OCI-LY7 (cell line): ENCODE measurements at regions not wholly inside any gene's neighbourhood (a gene's known extent, or its start where the extent isn't known, plus 50 kb on each side); places are given as distances from the start of the nearest gene placed in this dataset.

Experiments
- BruUV-seq: library from RNA; stranded (reverse); fragments of 400-500 nt; replicated peaks from 2 replicates; lab custom pipeline; 2021; lab: Mats Ljungman, UMichigan
- CTCF ChIA-PET: fragments of 300-600 bp; sonication (Branson Sonifier 250); formaldehyde crosslinking; loops from one replicate; lab custom pipeline; 2022; ENCODE audit warnings: antibody characterized with exemption; ENCODE audit not compliant: unreplicated experiment; lab: Charles Lee
- POLR2A ChIA-PET: fragments of 300-600 bp; sonication (Branson Sonifier 250); formaldehyde crosslinking; loops from one replicate; lab custom pipeline; 2022; ENCODE audit warnings: antibody characterized with exemption; lab: Charles Lee
- DNase-seq: peaks from one replicate; pipeline ENCODE4 v3.0.0-alpha.2; 2015; ENCODE audit warnings: low spot score
- H2AFZ ChIP-seq: fragments of 200-600 bp; sonication (generic), shearing (Covaris generic); 2 replicates; pipeline ENCODE4 v1.6.1; 2014; ENCODE audit warnings: mild to moderate bottlenecking, antibody characterized with exemption, low read length, moderate library complexity
- H3K27ac ChIP-seq: fragments of 200-600 bp; sonication (generic); 2 replicates; pipeline ENCODE4 v1.5.1; 2014; ENCODE audit warnings: mixed run types, low read depth, mild to moderate bottlenecking, moderate library complexity, low read length, inconsistent platforms; ENCODE audit not compliant: poor library complexity, severe bottlenecking
- H3K36me3 ChIP-seq: fragments of 200-600 bp; sonication (generic); 2 replicates; pipeline ENCODE4 v1.6.1; 2014; ENCODE audit warnings: mild to moderate bottlenecking, antibody characterized with exemption, low read length, moderate library complexity, mixed read lengths; ENCODE audit not compliant: insufficient read depth
- H3K4me1 ChIP-seq: fragments of 200-600 bp; sonication (generic); 2 replicates; pipeline ENCODE4 v1.5.1; 2014; ENCODE audit warnings: mild to moderate bottlenecking, low read length; ENCODE audit not compliant: insufficient read depth, poor library complexity, severe bottlenecking
- H3K4me2 ChIP-seq: fragments of 200-600 bp; sonication (generic); 2 replicates; pipeline ENCODE4 v1.6.1; 2014; ENCODE audit warnings: mild to moderate bottlenecking, low read length
- H3K4me3 ChIP-seq: fragments of 200-600 bp; sonication (generic); 2 replicates; pipeline ENCODE4 v1.5.1; 2014; ENCODE audit warnings: mild to moderate bottlenecking, low read depth, low read length; ENCODE audit not compliant: poor library complexity, severe bottlenecking
- H3K79me2 ChIP-seq: fragments of 200-600 bp; sonication (generic); 2 replicates; pipeline ENCODE4 v1.6.1; 2016; ENCODE audit warnings: low read depth, mild to moderate bottlenecking, low read length, moderate library complexity, mixed read lengths; ENCODE audit not compliant: insufficient read depth
- H3K9me2 ChIP-seq: fragments of 200-600 bp; sonication (generic); 2 replicates; pipeline ENCODE4 v1.6.1; 2016; ENCODE audit warnings: mild to moderate bottlenecking, low read length, mixed read lengths; ENCODE audit not compliant: insufficient read depth
- H3K9me3 ChIP-seq: fragments of 200-600 bp; sonication (generic); 2 replicates; pipeline ENCODE4 v1.6.1; 2014; ENCODE audit warnings: mild to moderate bottlenecking, mixed run types, low read length, mixed read lengths
- H4K20me1 ChIP-seq: fragments of 200-600 bp; sonication (generic); 2 replicates; pipeline ENCODE4 v1.6.1; 2014; ENCODE audit warnings: mild to moderate bottlenecking, antibody characterized with exemption, low read length, moderate library complexity, mixed read lengths; ENCODE audit not compliant: insufficient read depth
- CTCF ChIP-seq: fragments of 200-600 bp; sonication (generic); conservative IDR thresholded peaks from 2 replicates; pipeline ENCODE4 v1.5.1; 2014; ENCODE audit warnings: mild to moderate bottlenecking, antibody characterized with exemption, low read length, moderate library complexity, mixed read lengths
- EZH2phosphoT487 ChIP-seq: fragments of 200-600 bp; sonication (generic); IDR thresholded peaks from 2 replicates; pipeline ENCODE4 v1.6.1; 2018; ENCODE audit warnings: low read depth, borderline replicate concordance, mild to moderate bottlenecking, mixed run types, antibody characterized with exemption, low read length, moderate library complexity, mixed read lengths
- intact Hi-C: fragments of 100-400 bp; cut with micrococcal nuclease; formaldehyde crosslinking; loops from one replicate; pipeline ENCODE4 v1.10.0; 2022; ENCODE audit not compliant: unreplicated experiment

GRCh38 chr14:53606203-53606602 is 350.4 kb downstream of the BMP4 start:
- no peaks in the 10 kb centered on the region for H3K79me2 ChIP-seq
- ChIA-PET CTCF (no interaction called here), POLR2A (interaction anchor here (1.2 to 1.3 kb wide), 2 partner anchors 13 to 65 kb away, joined by 3 to 4 read pairs; no protein-coding TSS in a partner anchor)
- H3K4me2 ChIP-seq: no peak overlapping the region
- H3K27ac ChIP-seq: no peak overlapping the region
- no peaks in the 10 kb centered on the region for H3K36me3 ChIP-seq
- H3K4me1 ChIP-seq: peaks cover 50% of the 10 kb centered on the region
- DNase-seq: no peak
- no peak for TF ChIP-seq EZH2phosphoT487
- no peak for TF ChIP-seq CTCF
- no peaks in the 10 kb centered on the region for H3K9me3 ChIP-seq
- no peak overlapping the region for H2AFZ ChIP-seq
- H3K4me3 ChIP-seq: no peak overlapping the region
- H4K20me1 ChIP-seq: no peaks in the 10 kb centered on the region
- H3K9me2 ChIP-seq: no peaks in the 10 kb centered on the region
- no TSS peak for BruUV-seq
- intact Hi-C loops: no loop called here

- TF ChIP-seq EZH2phosphoT487: no peak
- no peak for TF ChIP-seq CTCF
- Histone ChIP-seq H2AFZ (no peak overlapping the region), H4K20me1 (no peaks in the 10 kb centered on the region), H3K4me2 (no peak overlapping the region), H3K79me2 (no peaks in the 10 kb centered on the region), H3K4me3 (no peak overlapping the region), H3K9me2 (no peaks in the 10 kb centered on the region), H3K9me3 (no peaks in the 10 kb centered on the region), H3K4me1 (peaks cover 46% of the 10 kb centered on the region), H3K27ac (no peak overlapping the region), H3K36me3 (no peaks in the 10 kb centered on the region)
- no peak for DNase-seq
- POLR2A ChIA-PET: interaction anchor here (1.3 kb wide), 1 partner anchor 13 kb away, joined by 4 read pairs; no protein-coding TSS in a partner anchor
- BruUV-seq: no TSS peak
- CTCF ChIA-PET: no interaction called here
- intact Hi-C loops: no loop called here
Observed at GRCh38 chr14:53605562-53605961, 351.1 kb downstream of the BMP4 start.

- DNase-seq: peak; percentile 49
- Histone ChIP-seq H4K20me1 (no peaks in the 10 kb centered on the region), H3K9me3 (no peaks in the 10 kb centered on the region), H3K4me1 (peaks cover 33% of the 10 kb centered on the region), H3K9me2 (no peaks in the 10 kb centered on the region), H3K4me2 (no peak overlapping the region; the same call in 1 of the 2 replicates), H3K79me2 (no peaks in the 10 kb centered on the region), H2AFZ (peak overlapping the region; percentile 21; the same call in 1 of the 2 replicates), H3K27ac (no peak overlapping the region), H3K4me3 (no peak overlapping the region), H3K36me3 (no peaks in the 10 kb centered on the region)
- no TSS peak for BruUV-seq
- TF ChIP-seq CTCF (no peak), EZH2phosphoT487 (no peak)
- intact Hi-C loops: no loop called here
- ChIA-PET CTCF (no interaction called here), POLR2A (interaction anchor here (0.8 to 1.9 kb wide), 4 partner anchors 10 to 32 kb away, joined by 3 to 10 read pairs (median 3); no protein-coding TSS in a partner anchor)
Observed at GRCh38 chr14:53603994-53604393, 352.6 kb downstream of the BMP4 start.
